KMS-11 (cell line): ENCODE measurements at regions not wholly inside any gene's neighbourhood (a gene's known extent, or its start where the extent isn't known, plus 50 kb on each side); places are given as distances from the start of the nearest gene placed in this dataset.

Experiments
- H2AFZ ChIP-seq: fragments of 200-600 bp; sonication (generic); 2 replicates; pipeline ENCODE4 v1.6.1; 2016; ENCODE audit warnings: antibody characterized with exemption, mixed run types, low read depth
- H3K27ac ChIP-seq: fragments of 200-600 bp; sonication (generic); 2 replicates; pipeline ENCODE4 v1.6.1; 2016; ENCODE audit warnings: mild to moderate bottlenecking, mixed run types
- H3K27me3 ChIP-seq: fragments of 200-600 bp; sonication (generic); 2 replicates; pipeline ENCODE4 v1.6.1; 2017; ENCODE audit warnings: mild to moderate bottlenecking, low read depth, mixed run types, moderate library complexity; ENCODE audit not compliant: insufficient read depth
- H3K36me3 ChIP-seq: fragments of 200-600 bp; sonication (generic); 2 replicates; pipeline ENCODE4 v1.6.1; 2017; ENCODE audit warnings: mild to moderate bottlenecking, mixed run types; ENCODE audit not compliant: insufficient read depth
- H3K4me1 ChIP-seq: fragments of 200-600 bp; sonication (generic); 2 replicates; pipeline ENCODE4 v1.6.1; 2016; ENCODE audit warnings: mild to moderate bottlenecking, low read depth, mixed run types; ENCODE audit not compliant: poor library complexity, severe bottlenecking
- H3K4me2 ChIP-seq: fragments of 200-600 bp; sonication (generic); 2 replicates; pipeline ENCODE4 v1.7.0; 2016; ENCODE audit warnings: mild to moderate bottlenecking, mixed run types
- H3K4me3 ChIP-seq: fragments of 200-600 bp; sonication (generic); IDR thresholded peaks from 2 replicates; pipeline ENCODE4 v1.6.1; 2017; ENCODE audit warnings: low read depth, low read length, mixed read lengths; ENCODE audit not compliant: insufficient read depth
- H3K79me2 ChIP-seq: fragments of 200-600 bp; sonication (generic); 2 replicates; pipeline ENCODE4 v1.6.1; 2016; ENCODE audit warnings: low read depth, mixed run types; ENCODE audit not compliant: insufficient read depth
- H3K9ac ChIP-seq: fragments of 200-600 bp; sonication (generic); 2 replicates; pipeline ENCODE4 v1.6.1; 2016; ENCODE audit warnings: mild to moderate bottlenecking, mixed run types
- H4K20me1 ChIP-seq: fragments of 200-600 bp; sonication (generic); 2 replicates; pipeline ENCODE4 v1.6.1; 2016; ENCODE audit warnings: mild to moderate bottlenecking, mixed run types; ENCODE audit not compliant: insufficient read depth
- CTCF ChIP-seq: fragments of 200-600 bp; sonication (generic); conservative IDR thresholded peaks from 2 replicates; pipeline ENCODE4 v1.6.1; 2017; ENCODE audit warnings: low read depth, mild to moderate bottlenecking, antibody characterized with exemption, low read length, moderate library complexity, mixed read lengths

GRCh38 chr2:219902891-219903552 is 275.6 kb downstream of the SLC4A3 start:
- no peak overlapping the region for H2AFZ ChIP-seq

DNA sequence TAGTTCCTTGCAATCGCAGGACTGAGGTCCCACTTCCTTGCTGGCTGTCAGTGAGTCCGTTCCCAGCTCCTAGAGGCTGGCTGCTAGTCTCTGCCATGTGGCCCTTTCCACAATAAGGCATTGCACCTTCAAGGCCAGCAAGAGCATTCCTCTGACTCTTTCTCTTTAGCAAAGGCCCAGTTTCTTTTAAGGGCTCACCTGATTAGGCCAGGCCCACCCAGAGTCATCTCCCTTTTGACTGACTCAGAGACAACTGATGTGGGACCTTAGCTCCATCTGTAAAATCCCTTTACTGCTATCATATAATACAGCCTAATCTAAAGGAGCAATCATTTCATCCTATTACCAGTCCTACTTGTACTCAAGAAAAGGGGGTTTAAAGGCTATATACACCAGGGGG is 278.2 kb downstream of the SLC4A3 start:
- Histone ChIP-seq H3K27me3 (no peaks in the 10 kb centered on the region), H3K4me3 (no peak overlapping the region), H3K9ac (no peak overlapping the region), H3K27ac (no peak overlapping the region), H2AFZ (no peak overlapping the region), H4K20me1 (no peaks in the 10 kb centered on the region), H3K4me1 (no peaks in the 10 kb centered on the region), H3K4me2 (no peak overlapping the region), H3K79me2 (no peaks in the 10 kb centered on the region), H3K36me3 (no peaks in the 10 kb centered on the region)
- TF ChIP-seq CTCF = no peak

More at GRCh38 chr2:219902891-219903552, 275.6 kb downstream of the SLC4A3 start:
- Histone ChIP-seq H3K4me3 (no peak overlapping the region), H3K9ac (no peak overlapping the region), H3K79me2 (no peaks in the 10 kb centered on the region), H3K4me1 (no peaks in the 10 kb centered on the region), H3K27ac (no peak overlapping the region), H3K27me3 (no peaks in the 10 kb centered on the region), H4K20me1 (no peaks in the 10 kb centered on the region), H3K36me3 (no peaks in the 10 kb centered on the region), H3K4me2 (no peak overlapping the region)
- TF ChIP-seq CTCF = no peak

DNA sequence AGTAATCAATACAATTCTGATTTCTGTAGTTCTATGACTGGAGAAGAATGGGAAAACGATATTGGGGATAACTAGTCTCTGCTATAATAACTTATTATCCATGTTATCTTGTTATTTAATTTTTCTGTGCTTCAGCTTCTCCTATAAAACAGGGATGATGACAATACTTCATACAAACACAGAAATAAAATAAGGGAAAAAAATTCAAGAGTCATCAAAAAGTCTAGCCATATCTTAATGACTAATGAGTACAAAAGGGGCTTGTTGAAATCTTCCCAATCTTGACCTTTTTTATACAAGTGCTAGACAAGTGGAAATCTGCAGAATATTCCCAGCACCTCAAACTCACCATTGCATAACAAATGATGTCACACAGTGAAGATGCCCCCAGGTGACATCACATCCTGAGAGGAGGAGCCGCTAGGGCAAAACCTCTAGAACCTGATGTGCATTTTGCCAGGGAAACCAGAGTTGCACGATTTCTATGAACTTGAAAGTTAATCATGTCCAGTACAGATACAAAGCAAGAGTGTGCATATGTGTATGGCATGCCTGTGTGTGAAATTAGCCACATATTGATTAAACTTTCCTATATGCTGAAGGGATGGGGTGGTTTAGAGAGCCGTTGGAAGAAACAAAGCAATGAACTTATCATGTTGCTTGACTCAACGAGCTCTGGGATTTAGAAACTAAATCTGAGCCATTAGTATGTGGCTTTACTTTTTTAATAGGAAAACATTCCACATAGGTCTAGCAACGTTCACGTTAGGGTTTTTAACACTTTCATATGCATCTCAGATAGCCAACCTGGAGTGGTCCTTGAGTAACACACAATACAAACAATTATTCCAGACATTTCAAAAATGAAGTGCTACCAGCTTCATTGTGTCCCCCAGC is 278.9 kb downstream of the SLC4A3 start:
- Histone ChIP-seq H4K20me1 (no peaks in the 10 kb centered on the region), H3K79me2 (no peaks in the 10 kb centered on the region), H2AFZ (no peak overlapping the region), H3K9ac (no peak overlapping the region), H3K27ac (no peak overlapping the region), H3K4me1 (no peaks in the 10 kb centered on the region), H3K4me3 (no peak overlapping the region), H3K4me2 (no peak overlapping the region), H3K27me3 (no peaks in the 10 kb centered on the region), H3K36me3 (no peaks in the 10 kb centered on the region)
- no peak for TF ChIP-seq CTCF

DNA sequence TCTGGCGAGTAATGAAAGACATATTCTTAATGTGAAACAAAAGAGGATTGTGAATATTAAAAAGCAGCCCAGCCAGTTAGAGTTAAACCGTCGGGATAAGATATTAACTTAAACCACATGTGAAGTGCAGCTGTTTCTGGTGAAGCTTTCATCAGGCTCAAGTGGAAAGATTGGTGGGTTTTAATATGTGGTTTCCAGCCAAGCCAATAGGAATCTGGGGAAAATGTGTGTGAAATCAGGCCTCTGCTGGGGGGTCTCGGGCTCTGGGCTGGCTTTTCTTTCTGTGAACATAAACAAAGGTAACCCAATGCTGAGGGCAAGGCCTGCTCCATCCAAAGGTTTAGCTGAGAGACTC is 279.6 kb downstream of the SLC4A3 start:
- no peak overlapping the region for H3K27ac ChIP-seq
- no peaks in the 10 kb centered on the region for H3K79me2 ChIP-seq
- H3K4me3 ChIP-seq = no peak overlapping the region
- H3K4me1 ChIP-seq = no peaks in the 10 kb centered on the region
- no peaks in the 10 kb centered on the region for H3K36me3 ChIP-seq
- H3K9ac ChIP-seq = no peak overlapping the region
- no peaks in the 10 kb centered on the region for H4K20me1 ChIP-seq
- H3K27me3 ChIP-seq = no peaks in the 10 kb centered on the region
- no peak overlapping the region for H3K4me2 ChIP-seq
- no peak for TF ChIP-seq CTCF
- H2AFZ ChIP-seq = no peak overlapping the region
